ENCODE measurements at regions not wholly inside any gene's neighbourhood (a gene's known extent, or its start where the extent isn't known, plus 50 kb on each side); places are given as distances from the start of the nearest gene placed in this dataset.

DNA sequence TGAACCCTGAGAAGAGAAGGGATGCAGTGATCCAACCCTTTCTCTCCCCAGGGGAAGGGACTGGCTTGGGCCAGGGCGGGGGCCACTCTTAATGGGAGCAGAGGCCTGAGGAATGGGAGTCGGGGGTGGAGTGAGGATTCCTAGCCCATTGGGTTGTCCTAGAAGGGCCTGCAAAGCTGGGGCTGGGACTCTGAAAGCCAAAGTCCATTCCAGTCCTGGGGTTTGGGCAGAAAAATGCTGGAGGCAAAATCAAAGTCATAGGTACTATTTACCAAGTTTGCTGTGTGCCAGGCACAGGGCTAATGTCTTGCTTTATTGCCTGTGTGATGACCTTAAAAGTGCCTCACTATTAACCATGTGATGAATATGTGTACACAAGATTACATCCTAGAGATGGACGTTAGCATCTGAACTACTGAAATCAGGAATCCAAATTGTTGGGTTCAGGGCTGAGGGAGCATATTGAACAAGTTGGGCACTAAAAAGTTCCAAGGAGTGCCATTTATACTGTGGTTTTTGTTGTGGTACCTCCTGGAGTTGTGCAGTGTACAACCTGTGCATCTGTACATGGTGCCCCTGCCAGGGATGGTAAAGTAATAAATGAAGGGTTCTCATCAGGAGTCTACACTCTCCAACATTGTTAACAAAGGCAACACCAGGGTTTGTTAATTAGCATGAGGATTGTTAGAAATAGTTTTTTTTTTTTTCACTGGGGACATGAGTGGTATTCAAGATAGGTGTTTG lies 84.4 kb upstream of the NKD1 start:
- H3K23ac ChIP-seq (ENCODE audit: low read length in 2 of 2) = no peak overlapping the region
- no peak overlapping the region for H3K18ac ChIP-seq (ENCODE audit: low read depth in 1 of 2, low read length in 2 of 2)
- WGBS = 53% methylated on average over 3 of the region's 3 CpGs

DNA sequence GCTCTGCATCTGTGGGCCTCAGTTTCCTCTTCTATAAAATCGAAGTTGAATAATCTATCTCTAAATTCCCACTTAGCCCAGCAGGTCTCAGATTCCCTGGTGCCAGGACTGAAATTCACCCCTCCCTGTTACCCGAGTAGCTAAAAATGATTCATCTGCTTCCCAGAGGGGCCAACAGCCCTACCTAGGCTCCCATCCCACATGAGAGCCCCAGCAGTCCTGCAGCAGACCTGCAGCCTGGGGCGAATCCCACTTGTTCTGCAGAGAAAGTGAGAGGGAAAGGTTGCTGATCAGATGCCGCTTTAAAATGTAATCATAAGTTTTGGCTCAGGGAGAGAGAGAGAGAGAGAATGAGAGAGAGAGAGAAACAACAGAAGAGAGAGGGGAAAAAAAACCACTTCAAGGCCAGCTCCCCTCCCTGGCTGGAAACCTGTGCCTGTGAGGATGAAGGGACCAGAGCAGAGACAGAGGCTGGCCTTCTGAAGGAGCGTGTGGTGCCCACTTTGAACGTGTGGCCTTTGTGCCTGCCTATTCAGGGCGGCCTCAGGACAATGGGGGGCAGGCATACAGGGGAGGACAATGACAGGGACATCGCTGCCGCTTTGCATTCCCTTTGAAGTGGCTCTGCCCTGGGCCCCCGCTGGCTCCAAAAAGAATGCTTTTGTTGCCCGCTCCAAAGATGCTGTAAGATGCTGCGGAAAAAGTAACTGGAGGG lies 85.2 kb upstream of the NKD1 start:
- H3K23ac ChIP-seq (ENCODE audit: low read length in 2 of 2) = no peak overlapping the region
- H2BK120ac ChIP-seq (ENCODE audit: low read depth, low read length) = no peak overlapping the region
- no peak overlapping the region for H4K91ac ChIP-seq (ENCODE audit: low read length)
- H3K4ac ChIP-seq (ENCODE audit: low read depth in 1 of 2, low read length in 2 of 2) = no peak overlapping the region
- no peak overlapping the region for H3K14ac ChIP-seq (ENCODE audit: low read length in 2 of 2)
- no peak overlapping the region for H2AK5ac ChIP-seq (ENCODE audit: low read length, severe bottlenecking)
- DNase-seq = no peak
- no peak overlapping the region for H2BK12ac ChIP-seq (ENCODE audit: low read length in 2 of 2)
- H2BK5ac ChIP-seq (ENCODE audit: low read depth, low read length, poor library complexity, severe bottlenecking) = no peak overlapping the region
- no peak overlapping the region for H3K27ac ChIP-seq (ENCODE audit: low read length, poor library complexity, severe bottlenecking)
- no peak overlapping the region for H2BK15ac ChIP-seq (ENCODE audit: low read depth, poor library complexity, severe bottlenecking)
- no peaks in the 10 kb centered on the region for H3K79me1 ChIP-seq (replicated peaks; ENCODE audit: low read length, poor library complexity, severe bottlenecking)
- H3K4me3 ChIP-seq (ENCODE audit: insufficient read depth in 1 of 2, low read depth in 1 of 2, low read length in 2 of 2) = no peak overlapping the region
- peaks cover 4% of the 10 kb centered on the region for H3K4me1 ChIP-seq (ENCODE audit: control insufficient read depth, insufficient read depth, low read depth, low read length)
- no peak overlapping the region for H3K9ac ChIP-seq (ENCODE audit: low read length)
- H3K9me3 ChIP-seq (ENCODE audit: control insufficient read depth, low read length) = no peaks in the 10 kb centered on the region
- H3K27me3 ChIP-seq (ENCODE audit: control insufficient read depth in 1 of 2, insufficient read depth in 1 of 2, low read length in 2 of 2) = peaks cover 70 to 76% of the 10 kb centered on the region in 2 experiments
- WGBS = 35% methylated on average over 12 of the region's 12 CpGs
- H4K8ac ChIP-seq (ENCODE audit: low read length) = no peak overlapping the region
- no peak overlapping the region for H2AFZ ChIP-seq (ENCODE audit: low read depth, low read length)
- H3K18ac ChIP-seq (ENCODE audit: low read depth in 1 of 2, low read length in 2 of 2) = no peak overlapping the region
- no peaks in the 10 kb centered on the region for H3K36me3 ChIP-seq (ENCODE audit: control insufficient read depth in 1 of 2, insufficient read depth in 2 of 2, low read depth in 1 of 2, low read length in 2 of 2)
- H3K4me2 ChIP-seq (ENCODE audit: low read length, poor library complexity, severe bottlenecking) = no peak overlapping the region

More for the DNA sequence above, 84.4 kb upstream of the NKD1 start:
- no peaks in the 10 kb centered on the region for H3K79me1 ChIP-seq (replicated peaks; ENCODE audit: low read length, poor library complexity, severe bottlenecking)
- H4K91ac ChIP-seq (ENCODE audit: low read length) = no peak overlapping the region
- H2BK120ac ChIP-seq (ENCODE audit: low read depth, low read length) = no peak overlapping the region
- peaks cover 70 to 73% of the 10 kb centered on the region in 2 experiments for H3K27me3 ChIP-seq (ENCODE audit: control insufficient read depth in 1 of 2, insufficient read depth in 1 of 2, low read length in 2 of 2)
- H3K4me3 ChIP-seq (ENCODE audit: insufficient read depth in 1 of 2, low read depth in 1 of 2, low read length in 2 of 2) = no peak overlapping the region
- peaks cover 8% of the 10 kb centered on the region for H3K4me1 ChIP-seq (ENCODE audit: control insufficient read depth, insufficient read depth, low read depth, low read length)
- no peak overlapping the region for H4K8ac ChIP-seq (ENCODE audit: low read length)
- no peak overlapping the region for H2BK5ac ChIP-seq (ENCODE audit: low read depth, low read length, poor library complexity, severe bottlenecking)
- no peak overlapping the region for H2BK15ac ChIP-seq (ENCODE audit: low read depth, poor library complexity, severe bottlenecking)
- DNase-seq = no peak
- no peak overlapping the region for H2AFZ ChIP-seq (ENCODE audit: low read depth, low read length)
- H2BK12ac ChIP-seq (ENCODE audit: low read length in 2 of 2) = no peak overlapping the region
- no peak overlapping the region for H3K14ac ChIP-seq (ENCODE audit: low read length in 2 of 2)
- H3K9me3 ChIP-seq (ENCODE audit: control insufficient read depth, low read length) = no peaks in the 10 kb centered on the region
- no peak overlapping the region for H2AK5ac ChIP-seq (ENCODE audit: low read length, severe bottlenecking)
- H3K4ac ChIP-seq (ENCODE audit: low read depth in 1 of 2, low read length in 2 of 2) = no peak overlapping the region
- no peak overlapping the region for H3K27ac ChIP-seq (ENCODE audit: low read length, poor library complexity, severe bottlenecking)
- H3K4me2 ChIP-seq (ENCODE audit: low read length, poor library complexity, severe bottlenecking) = no peak overlapping the region
- no peak overlapping the region for H3K9ac ChIP-seq (ENCODE audit: low read length)
- H3K36me3 ChIP-seq (ENCODE audit: control insufficient read depth in 1 of 2, insufficient read depth in 2 of 2, low read depth in 1 of 2, low read length in 2 of 2) = no peaks in the 10 kb centered on the region

DNA sequence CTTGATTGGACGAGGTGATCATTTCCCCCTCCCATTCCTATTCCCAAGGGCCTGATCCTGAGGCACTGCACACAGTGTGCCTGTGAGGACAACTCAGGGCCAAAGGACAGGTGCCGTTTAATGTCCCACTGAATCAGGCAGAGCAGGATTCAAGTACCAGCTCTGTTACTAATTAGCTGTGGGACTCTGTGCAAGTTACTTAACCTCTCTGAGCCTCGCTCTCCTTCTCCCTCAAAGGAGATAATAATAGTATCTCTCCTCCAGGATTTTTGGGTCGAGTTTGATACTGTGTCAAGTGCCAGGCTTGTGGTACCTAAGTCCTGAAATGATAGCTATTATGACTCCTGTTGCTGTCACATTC lies 86.8 kb upstream of the NKD1 start:
- no peak overlapping the region for H3K4ac ChIP-seq (ENCODE audit: low read depth in 1 of 2, low read length in 2 of 2)
- no peak overlapping the region for H4K91ac ChIP-seq (ENCODE audit: low read length)
- no peak overlapping the region for H3K27ac ChIP-seq (ENCODE audit: low read length, poor library complexity, severe bottlenecking)
- H2BK15ac ChIP-seq (ENCODE audit: low read depth, poor library complexity, severe bottlenecking) = no peak overlapping the region
- H3K4me3 ChIP-seq (ENCODE audit: insufficient read depth in 1 of 2, low read depth in 1 of 2, low read length in 2 of 2) = no peak overlapping the region
- no peak overlapping the region for H3K18ac ChIP-seq (ENCODE audit: low read depth in 1 of 2, low read length in 2 of 2)
- H3K9me3 ChIP-seq (ENCODE audit: control insufficient read depth, low read length) = no peaks in the 10 kb centered on the region
- no peaks in the 10 kb centered on the region for H3K79me1 ChIP-seq (replicated peaks; ENCODE audit: low read length, poor library complexity, severe bottlenecking)
- H3K4me1 ChIP-seq (ENCODE audit: control insufficient read depth, insufficient read depth, low read depth, low read length) = no peaks in the 10 kb centered on the region
- no peak overlapping the region for H3K4me2 ChIP-seq (ENCODE audit: low read length, poor library complexity, severe bottlenecking)
- H3K36me3 ChIP-seq (ENCODE audit: control insufficient read depth in 1 of 2, insufficient read depth in 2 of 2, low read depth in 1 of 2, low read length in 2 of 2) = no peaks in the 10 kb centered on the region
- H3K14ac ChIP-seq (ENCODE audit: low read length in 2 of 2) = no peak overlapping the region
- DNase-seq = no peak
- WGBS = 58% methylated on average over 3 of the region's 4 CpGs
- H2AK5ac ChIP-seq (ENCODE audit: low read length, severe bottlenecking) = no peak overlapping the region
- H3K27me3 ChIP-seq (ENCODE audit: control insufficient read depth in 1 of 2, insufficient read depth in 1 of 2, low read length in 2 of 2) = peaks cover 62 to 69% of the 10 kb centered on the region in 2 experiments
- H3K23ac ChIP-seq (ENCODE audit: low read length in 2 of 2) = no peak overlapping the region
- H2AFZ ChIP-seq (ENCODE audit: low read depth, low read length) = no peak overlapping the region
- H2BK12ac ChIP-seq (ENCODE audit: low read length in 2 of 2) = no peak overlapping the region
- no peak overlapping the region for H3K9ac ChIP-seq (ENCODE audit: low read length)
- no peak overlapping the region for H4K8ac ChIP-seq (ENCODE audit: low read length)
- H2BK5ac ChIP-seq (ENCODE audit: low read depth, low read length, poor library complexity, severe bottlenecking) = no peak overlapping the region
- H2BK120ac ChIP-seq (ENCODE audit: low read depth, low read length) = no peak overlapping the region

DNA sequence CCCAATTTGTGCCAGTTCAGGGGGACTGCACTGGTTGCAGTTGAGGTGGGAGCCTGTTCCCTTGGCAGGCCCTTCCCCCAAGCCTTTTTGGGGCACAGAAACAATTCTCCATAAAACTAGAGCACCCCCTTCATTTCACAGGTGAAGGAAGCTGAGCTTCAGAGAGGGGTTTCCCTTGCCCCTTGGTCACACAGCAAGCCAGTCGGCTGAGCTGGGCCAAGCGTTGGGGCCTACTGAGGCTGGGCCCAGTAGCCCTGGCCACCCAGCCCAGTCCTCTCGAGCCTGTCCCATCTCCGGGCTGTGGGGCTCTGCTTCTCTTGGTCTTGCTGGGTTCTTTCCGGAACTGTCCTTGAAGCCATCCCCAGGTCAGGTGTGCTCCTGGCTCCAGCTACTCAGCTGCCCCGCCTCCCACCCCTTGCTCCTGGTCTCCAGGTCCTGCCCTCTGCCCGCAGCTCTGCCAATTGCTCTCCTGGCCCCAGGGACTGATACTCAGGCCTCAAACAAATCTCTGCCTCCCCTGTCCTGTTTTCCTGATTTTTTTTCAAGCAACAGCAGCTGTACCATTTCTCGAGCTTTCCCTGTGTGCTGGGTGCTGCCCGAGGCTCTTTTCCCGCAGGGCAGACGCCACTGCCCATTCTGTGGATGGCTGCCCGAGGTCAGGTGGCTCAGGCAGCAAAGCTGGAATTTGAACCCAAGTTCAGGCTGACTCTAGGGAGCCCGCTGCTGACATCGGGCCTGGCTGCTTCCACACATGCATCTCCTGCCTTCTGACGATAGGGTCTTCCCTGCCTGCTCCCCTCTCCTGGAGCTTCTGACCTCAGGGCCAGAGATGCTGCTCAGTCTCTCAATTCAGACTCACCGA lies 87.4 kb upstream of the NKD1 start:
- no peaks in the 10 kb centered on the region for H3K9me3 ChIP-seq (ENCODE audit: control insufficient read depth, low read length)
- peaks cover 62 to 65% of the 10 kb centered on the region in 2 experiments for H3K27me3 ChIP-seq (ENCODE audit: control insufficient read depth in 1 of 2, insufficient read depth in 1 of 2, low read length in 2 of 2)
- no peaks in the 10 kb centered on the region for H3K36me3 ChIP-seq (ENCODE audit: control insufficient read depth in 1 of 2, insufficient read depth in 2 of 2, low read depth in 1 of 2, low read length in 2 of 2)
- no peak overlapping the region for H2BK15ac ChIP-seq (ENCODE audit: low read depth, poor library complexity, severe bottlenecking)
- H2AK5ac ChIP-seq (ENCODE audit: low read length, severe bottlenecking) = no peak overlapping the region
- no peak overlapping the region for H3K23ac ChIP-seq (ENCODE audit: low read length in 2 of 2)
- DNase-seq = no peak
- H2BK120ac ChIP-seq (ENCODE audit: low read depth, low read length) = no peak overlapping the region
- H3K27ac ChIP-seq (ENCODE audit: low read length, poor library complexity, severe bottlenecking) = no peak overlapping the region
- H3K4ac ChIP-seq (ENCODE audit: low read depth in 1 of 2, low read length in 2 of 2) = no peak overlapping the region
- no peak overlapping the region for H3K18ac ChIP-seq (ENCODE audit: low read depth in 1 of 2, low read length in 2 of 2)
- H2BK12ac ChIP-seq (ENCODE audit: low read length in 2 of 2) = no peak overlapping the region
- no peak overlapping the region for H2BK5ac ChIP-seq (ENCODE audit: low read depth, low read length, poor library complexity, severe bottlenecking)
- no peaks in the 10 kb centered on the region for H3K4me1 ChIP-seq (ENCODE audit: control insufficient read depth, insufficient read depth, low read depth, low read length)
- no peaks in the 10 kb centered on the region for H3K79me1 ChIP-seq (replicated peaks; ENCODE audit: low read length, poor library complexity, severe bottlenecking)
- no peak overlapping the region for H4K91ac ChIP-seq (ENCODE audit: low read length)
- no peak overlapping the region for H3K4me3 ChIP-seq (ENCODE audit: insufficient read depth in 1 of 2, low read depth in 1 of 2, low read length in 2 of 2)
- WGBS = 85% methylated on average over 16 of the region's 16 CpGs
- no peak overlapping the region for H3K9ac ChIP-seq (ENCODE audit: low read length)
- no peak overlapping the region for H3K4me2 ChIP-seq (ENCODE audit: low read length, poor library complexity, severe bottlenecking)
- no peak overlapping the region for H2AFZ ChIP-seq (ENCODE audit: low read depth, low read length)
- no peak overlapping the region for H4K8ac ChIP-seq (ENCODE audit: low read length)
- no peak overlapping the region for H3K14ac ChIP-seq (ENCODE audit: low read length in 2 of 2)
